ENCODE measurements at regions not wholly inside any gene's neighbourhood (a gene's known extent, or its start where the extent isn't known, plus 50 kb on each side); places are given as distances from the start of the nearest gene placed in this dataset.
A peak's percentile ranks its signal among the peaks of the same experiment; 100 is the strongest.

GRCh38 chr20:23167431-23167830 is 81.3 kb upstream of the CD93 start:
- POLR2A ChIA-PET, result no interaction called here
- Histone ChIP-seq H3K27ac (ENCODE audit: insufficient read depth, low read depth, low read length) (peak overlapping the region; percentile 19), H3K79me2 (ENCODE audit: control insufficient read depth, insufficient read depth, low read length) (no peaks in the 10 kb centered on the region), H3K4me1 (ENCODE audit: control insufficient read depth, extremely low read depth, insufficient read depth, low read length) (no peaks in the 10 kb centered on the region), H3K4me3 (replicated peaks in 1 of 3; ENCODE audit: insufficient read depth in 1 of 3, low read depth in 1 of 3, low read length in 3 of 3) (no peak overlapping the region), H4K20me1 (replicated peaks; ENCODE audit: control insufficient read depth, extremely low read depth, insufficient read depth, low read length) (no peaks in the 10 kb centered on the region), H3K27me3 (ENCODE audit: control insufficient read depth in 2 of 2, insufficient read depth in 2 of 2, low read length in 2 of 2) (no peaks in the 10 kb centered on the region), H3K36me3 (ENCODE audit: control insufficient read depth in 2 of 2, extremely low read depth in 1 of 2, insufficient read depth in 2 of 2, low read length in 2 of 2) (no peaks in the 10 kb centered on the region), H3K9ac (replicated peaks; ENCODE audit: extremely low read depth, insufficient read depth, low read length) (no peak overlapping the region), H2AFZ (ENCODE audit: low read depth, low read length) (peak overlapping the region; percentile 19), H3K9me3 (replicated peaks; ENCODE audit: control insufficient read depth, insufficient read depth, low read length) (no peaks in the 10 kb centered on the region), H3K4me2 (ENCODE audit: insufficient read depth, low read length) (no peak overlapping the region), H3K9me1 (replicated peaks; ENCODE audit: control insufficient read depth, extremely low read depth, insufficient read depth, low read length) (no peaks in the 10 kb centered on the region)
- CTCF ChIA-PET, result interaction anchor here (9.7 kb wide), 1 partner anchor 12 kb away, joined by 38 read pairs; no protein-coding TSS in a partner anchor
- no TSS peak for BruUV-seq (replicated peaks)
- DNase-seq (ENCODE audit: low read depth, low spot score) (peak; percentile 59), FAIRE-seq (peak; percentile 76)
- intact Hi-C loops (cut with micrococcal nuclease) (no loop called here), dilution Hi-C loops (cut with MboI; ENCODE audit: extremely low pct_ligation_motif_present, low sequenced_read_pairs) (no loop called here)
- TF ChIP-seq CTCF (IDR thresholded peaks at IDR 0.05; ENCODE audit: extremely low read depth in 1 of 2, insufficient read depth in 1 of 2, low read depth in 1 of 2, low read length in 2 of 2) (no peak), MAX (IDR thresholded peaks at IDR 0.05; ENCODE audit: insufficient read depth, insufficient read length) (no peak), GATA2 (IDR thresholded peaks at IDR 0.05; ENCODE audit: insufficient read depth, insufficient read length, low read depth, low read length) (no peak), JUN (IDR thresholded peaks at IDR 0.05; ENCODE audit: borderline replicate concordance, insufficient read depth, insufficient read length, low read depth) (peak; percentile 15), EZH2 (IDR thresholded peaks at IDR 0.05; ENCODE audit: borderline replicate concordance, low read depth, low read length, severe bottlenecking) (no peak), POLR2AphosphoS5 (IDR thresholded peaks at IDR 0.05; ENCODE audit: insufficient read depth, low read depth, low read length) (no peak), FOS (IDR thresholded peaks at IDR 0.05; ENCODE audit: borderline replicate concordance, insufficient read depth, low read length) (peak; percentile 20)

All from endothelial cell of umbilical vein (primary cell).